HK-2 (cell line): ENCODE measurements at regions not wholly inside any gene's neighbourhood (a gene's known extent, or its start where the extent isn't known, plus 50 kb on each side); places are given as distances from the start of the nearest gene placed in this dataset.

ENCODE experiments used
- DNase-seq: peaks from one replicate; pipeline ENCODE4 v3.0.0-alpha.2; 2018; ENCODE audit not compliant: unreplicated experiment

- no peak for DNase-seq
Observed at GRCh38 chr1:81073580-81073979, 727.2 kb upstream of the ADGRL2 start.

GRCh38 chr1:81071969-81072753 is 728.6 kb upstream of the ADGRL2 start:
- DNase-seq: no peak

GRCh38 chr1:81071072-81071858 is 729.5 kb upstream of the ADGRL2 start:
- DNase-seq: no peak

- DNase-seq: no peak
Observed at GRCh38 chr1:81069856-81070255, 730.9 kb upstream of the ADGRL2 start.

- DNase-seq: no peak
Observed at GRCh38 chr1:81068726-81069125, 732.0 kb upstream of the ADGRL2 start.

- DNase-seq: no peak
Observed at GRCh38 chr1:81053826-81054225, 746.9 kb upstream of the ADGRL2 start.

GRCh38 chr1:81052162-81052561 is 748.6 kb upstream of the ADGRL2 start:
- no peak for DNase-seq

GRCh38 chr1:81050390-81050789 is 750.3 kb upstream of the ADGRL2 start:
- no peak for DNase-seq

GRCh38 chr1:81044708-81045107 is 756.0 kb upstream of the ADGRL2 start:
- no peak for DNase-seq

- no peak for DNase-seq
Observed at GRCh38 chr1:81042225-81042624, 758.5 kb upstream of the ADGRL2 start.

- DNase-seq: no peak
Observed at GRCh38 chr1:81034291-81034690, 766.4 kb upstream of the ADGRL2 start.

GRCh38 chr1:81032973-81033425 is 767.7 kb upstream of the ADGRL2 start:
- no peak for DNase-seq

- DNase-seq: no peak
Observed at GRCh38 chr1:81032374-81032773, 768.4 kb upstream of the ADGRL2 start.

- DNase-seq: no peak
Observed at GRCh38 chr1:81030441-81030840, 770.3 kb upstream of the ADGRL2 start.

- DNase-seq: no peak
Observed at GRCh38 chr1:81029266-81029665, 771.5 kb upstream of the ADGRL2 start.

- DNase-seq: no peak
Observed at GRCh38 chr1:81023187-81023724, 777.5 kb upstream of the ADGRL2 start.

GRCh38 chr1:81021134-81021533 is 779.6 kb upstream of the ADGRL2 start:
- DNase-seq: no peak

- no peak for DNase-seq
Observed at GRCh38 chr1:81020506-81020905, 780.2 kb upstream of the ADGRL2 start.

GRCh38 chr1:81010126-81010525 is 790.6 kb upstream of the ADGRL2 start:
- DNase-seq: no peak

GRCh38 chr1:81008293-81008692 is 792.4 kb upstream of the ADGRL2 start:
- no peak for DNase-seq

GRCh38 chr1:81007024-81007423 is 793.7 kb upstream of the ADGRL2 start:
- no peak for DNase-seq

GRCh38 chr1:81006502-81006901 is 794.2 kb upstream of the ADGRL2 start:
- no peak for DNase-seq

GRCh38 chr1:81004011-81004410 is 796.7 kb upstream of the ADGRL2 start:
- no peak for DNase-seq
